ENCODE measurements at regions not wholly inside any gene's neighbourhood (a gene's known extent, or its start where the extent isn't known, plus 50 kb on each side); places are given as distances from the start of the nearest gene placed in this dataset.
"Not testable (repeated sequence)": the region's sequence is repeated elsewhere in the genome, so short reads cannot be mapped to it uniquely, and the experiment has no call there.

- intact Hi-C loops (cut with micrococcal nuclease): no loop called here
- H3K27ac Mint-ChIP-seq: no peak overlapping the region
- H3K27me3 Mint-ChIP-seq: no peaks in the 10 kb centered on the region
- ChIA-PET CTCF (no interaction called here), POLR2A (no interaction called here)
- peaks cover 2% of the 10 kb centered on the region for H3K9me3 Mint-ChIP-seq
- H3K36me3 Mint-ChIP-seq (ENCODE audit: low read depth): no peaks in the 10 kb centered on the region
- DNase-seq (no peak), ATAC-seq (ENCODE audit: low read depth) (no peak)
- no peak for TF ChIP-seq CTCF (IDR thresholded peaks at IDR 0.05)
- no peaks in the 10 kb centered on the region for H3K4me1 Mint-ChIP-seq
- H3K4me3 Mint-ChIP-seq: no peak overlapping the region
Observed at GRCh38 chr11:12585861-12586260, 88.4 kb upstream of the TEAD1 start.

- CTCF ChIA-PET: no interaction called here
- intact Hi-C loops (cut with micrococcal nuclease): no loop called here
- peaks cover 2% of the 10 kb centered on the region for H3K9me3 Mint-ChIP-seq
- H3K27me3 Mint-ChIP-seq: peaks cover 3% of the 10 kb centered on the region
- H3K27ac Mint-ChIP-seq: no peak overlapping the region
- POLR2A ChIA-PET: no interaction called here
- no peak for TF ChIP-seq CTCF (IDR thresholded peaks at IDR 0.05)
- H3K4me3 Mint-ChIP-seq: no peak overlapping the region
- DNase-seq (no peak), ATAC-seq (ENCODE audit: low read depth) (no peak)
- no peaks in the 10 kb centered on the region for H3K36me3 Mint-ChIP-seq (ENCODE audit: low read depth)
- H3K4me1 Mint-ChIP-seq: no peaks in the 10 kb centered on the region
Observed at GRCh38 chr11:12587333-12587991, 86.8 kb upstream of the TEAD1 start.

- POLR2A ChIA-PET: no interaction called here
- intact Hi-C loops (cut with micrococcal nuclease): no loop called here
- ATAC-seq (ENCODE audit: low read depth): no peak
- DNase-seq: no peak
- CTCF ChIA-PET: no interaction called here
- Mint-ChIP-seq H3K27ac (no peak overlapping the region), H3K4me3 (no peak overlapping the region), H3K36me3 (ENCODE audit: low read depth) (no peaks in the 10 kb centered on the region), H3K27me3 (peaks cover 5% of the 10 kb centered on the region), H3K9me3 (peaks cover 7% of the 10 kb centered on the region), H3K4me1 (no peaks in the 10 kb centered on the region)
- no peak for TF ChIP-seq CTCF (IDR thresholded peaks at IDR 0.05)
Observed at GRCh38 chr11:12591706-12592105, 82.5 kb upstream of the TEAD1 start.

GRCh38 chr11:12592283-12592682 is 81.9 kb upstream of the TEAD1 start:
- Mint-ChIP-seq H3K36me3 (ENCODE audit: low read depth) (no peaks in the 10 kb centered on the region), H3K27ac (no peak overlapping the region), H3K4me1 (no peaks in the 10 kb centered on the region), H3K27me3 (peaks cover 5% of the 10 kb centered on the region), H3K4me3 (no peak overlapping the region), H3K9me3 (peaks cover 10% of the 10 kb centered on the region)
- ChIA-PET CTCF (no interaction called here), POLR2A (no interaction called here)
- DNase-seq (no peak), ATAC-seq (ENCODE audit: low read depth) (no peak)
- intact Hi-C loops (cut with micrococcal nuclease): no loop called here
- no peak for TF ChIP-seq CTCF (IDR thresholded peaks at IDR 0.05)

- H3K27me3 Mint-ChIP-seq, POLR2A ChIA-PET: not testable (repeated sequence)
- intact Hi-C loops (cut with micrococcal nuclease): loop anchor here (5.0 kb wide), 1 partner anchor 747 kb away; no protein-coding TSS in a partner anchor
Observed at GRCh38 chr11:12595089-12595847, 79.0 kb upstream of the TEAD1 start.

More at GRCh38 chr11:12595089-12595847, 79.0 kb upstream of the TEAD1 start:
- CTCF ChIA-PET; H3K36me3 Mint-ChIP-seq (ENCODE audit: low read depth); DNase-seq; H3K9me3 Mint-ChIP-seq; H3K4me1 Mint-ChIP-seq; ATAC-seq (ENCODE audit: low read depth); H3K27ac Mint-ChIP-seq; H3K4me3 Mint-ChIP-seq: not testable (repeated sequence)

All from activated B cell treated with CpG ODN at 0.5 μM for 24 hours (primary cell).